Transverse colon (tissue), 4 donors: ENCODE measurements at regions not wholly inside any gene's neighbourhood (a gene's known extent, or its start where the extent isn't known, plus 50 kb on each side); places are given as distances from the start of the nearest gene placed in this dataset.
"Not testable (repeated sequence)": the region's sequence is repeated elsewhere in the genome, so short reads cannot be mapped to it uniquely, and the experiment has no call there.

Experiments
- DNase-seq: peaks from one replicate; pipeline ENCODE4 v3.0.0-alpha.2; 2019
- H3K27ac ChIP-seq, 4 donors: fragments of 200-600 bp; sonication (generic); 2 replicates each; pipeline ENCODE4 v1.5.1; 2016 to 2018; ENCODE audit warnings: inconsistent platforms in 4 of 4
- H3K27me3 ChIP-seq: fragments of 200-600 bp; sonication (generic); 2 replicates; pipeline ENCODE4 v1.5.1; 2017; ENCODE audit warnings: inconsistent platforms
- H3K36me3 ChIP-seq, 4 donors: fragments of 200-600 bp; sonication (generic); 2 replicates each; pipeline ENCODE4 v1.5.1; 2017 to 2019; ENCODE audit warnings: inconsistent platforms in 4 of 4
- H3K4me1 ChIP-seq, 4 donors: fragments of 200-600 bp; sonication (generic); 2 replicates each; pipeline ENCODE4 v1.5.1; 2017 to 2020; ENCODE audit warnings: inconsistent platforms in 4 of 4
- H3K4me3 ChIP-seq, 4 donors: fragments of 200-600 bp; sonication (generic); 1 replicate in 1 of 4; 2 replicates in 3 of 4; pipeline versions ENCODE4 v1.5.1 to v1.6.1; 2017 to 2019; ENCODE audit warnings: inconsistent platforms in 4 of 4
- H3K9me3 ChIP-seq, 2 donors: fragments of 200-600 bp; sonication (generic); 2 replicates each; pipeline ENCODE4 v1.5.1; 2017 to 2019; ENCODE audit warnings: inconsistent platforms in 2 of 2
- EP300 ChIP-seq: sonication (generic); formaldehyde crosslinking; IDR thresholded peaks from one replicate; pipeline ENCODE4 v1.6.1; 2017; ENCODE audit warnings: antibody characterized with exemption, low read depth
- POLR2A ChIP-seq: fragments of 450-650 bp; IDR thresholded peaks from one replicate; pipeline ENCODE4 v1.6.1; 2016; ENCODE audit warnings: antibody characterized with exemption, mild to moderate bottlenecking, moderate library complexity
- POLR2AphosphoS5 ChIP-seq, 3 donors: sonication (generic); formaldehyde crosslinking; IDR thresholded peaks; one replicate each; pipeline ENCODE4 v1.6.1; 2016; ENCODE audit warnings: antibody characterized with exemption in 3 of 3
- WGBS, 2 donors: methylation state at CpG; one replicate each; pipeline ENCODE4 v1.1.5; 2018; ENCODE audit warnings: low coverage in 1 of 2; 5-methylcytosine and 5-hydroxymethylcytosine counted together
- in situ Hi-C, 4 donors: fragments of 200-750 bp; cut with MboI; loops; one replicate each; pipeline versions ENCODE4 v1.15.0 to v1.15.1; 2017; ENCODE audit warnings: low sequenced_read_pairs in 3 of 4, low pct_ligation_motif_present in 1 of 4, low pct_unique_long_range_greater_than_20kb in 1 of 4
- intact Hi-C: fragments of 100-400 bp; cut with DNase I; formaldehyde crosslinking; loops from one replicate; pipeline ENCODE4 v1.15.1; 2023; ENCODE audit warnings: low total_unique reads
- TF ChIP-seq, protein P1 (sequence below), 5 experiments: fragments of 200-600 bp in 3 of 5; fragments of 450-650 bp in 2 of 5; sonication (generic) in 3 of 5; IDR thresholded peaks; 1 replicate in 2 of 5; 2 replicates in 3 of 5; pipeline ENCODE4 v1.5.1; 2016 to 2017; ENCODE audit warnings: antibody characterized with exemption in 5 of 5, inconsistent platforms in 3 of 5, mild to moderate bottlenecking in 2 of 5, moderate library complexity in 1 of 5

DNA sequence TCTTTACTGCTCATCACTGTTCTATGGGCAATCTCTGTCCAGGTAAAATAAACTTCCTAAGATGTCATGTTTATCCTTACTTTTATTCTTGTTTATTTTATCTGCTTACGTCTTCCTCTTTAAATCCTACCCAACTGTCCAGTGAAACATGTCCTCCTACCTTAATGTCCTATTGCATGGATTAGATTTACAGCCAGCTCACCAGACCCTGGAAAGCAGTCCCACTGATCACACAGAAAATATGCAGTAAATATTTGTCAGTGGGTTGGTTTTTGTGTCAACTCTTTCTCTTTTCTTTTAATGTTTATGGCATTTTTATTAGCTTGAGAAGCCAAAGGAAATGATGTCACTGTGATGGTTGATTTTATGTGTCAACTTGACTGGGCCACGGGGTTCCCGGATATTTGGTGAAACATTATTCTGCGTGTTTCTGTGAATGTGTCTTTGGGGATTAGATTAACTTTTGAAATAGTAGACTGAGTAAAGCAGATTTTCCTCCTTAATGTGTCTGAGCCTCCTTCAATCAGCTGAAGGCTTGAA lies 258.3 kb downstream of the SRGAP2C start:
- DNase-seq, result no peak
- Histone ChIP-seq H3K4me3 (no peak overlapping the region), H3K27me3 (no peaks in the 10 kb centered on the region), H3K9me3 (no peaks in the 10 kb centered on the region), H3K27ac (no peak overlapping the region), H3K4me1 (no peaks in the 10 kb centered on the region), H3K36me3 (no peaks in the 10 kb centered on the region)
- in situ Hi-C loops (no loop called here), intact Hi-C loops (no loop called here)
- no peak for TF ChIP-seq EP300
- no peak for TF ChIP-seq POLR2AphosphoS5 (IDR thresholded peaks at IDR 0.05)
- TF ChIP-seq POLR2A, result no peak
- TF ChIP-seq, protein P1, sequence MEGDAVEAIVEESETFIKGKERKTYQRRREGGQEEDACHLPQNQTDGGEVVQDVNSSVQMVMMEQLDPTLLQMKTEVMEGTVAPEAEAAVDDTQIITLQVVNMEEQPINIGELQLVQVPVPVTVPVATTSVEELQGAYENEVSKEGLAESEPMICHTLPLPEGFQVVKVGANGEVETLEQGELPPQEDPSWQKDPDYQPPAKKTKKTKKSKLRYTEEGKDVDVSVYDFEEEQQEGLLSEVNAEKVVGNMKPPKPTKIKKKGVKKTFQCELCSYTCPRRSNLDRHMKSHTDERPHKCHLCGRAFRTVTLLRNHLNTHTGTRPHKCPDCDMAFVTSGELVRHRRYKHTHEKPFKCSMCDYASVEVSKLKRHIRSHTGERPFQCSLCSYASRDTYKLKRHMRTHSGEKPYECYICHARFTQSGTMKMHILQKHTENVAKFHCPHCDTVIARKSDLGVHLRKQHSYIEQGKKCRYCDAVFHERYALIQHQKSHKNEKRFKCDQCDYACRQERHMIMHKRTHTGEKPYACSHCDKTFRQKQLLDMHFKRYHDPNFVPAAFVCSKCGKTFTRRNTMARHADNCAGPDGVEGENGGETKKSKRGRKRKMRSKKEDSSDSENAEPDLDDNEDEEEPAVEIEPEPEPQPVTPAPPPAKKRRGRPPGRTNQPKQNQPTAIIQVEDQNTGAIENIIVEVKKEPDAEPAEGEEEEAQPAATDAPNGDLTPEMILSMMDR (IDR thresholded peaks at IDR 0.05), result no peak
- WGBS, 2 donors, result 54 to 55% methylated on average over 4 of the region's 4 CpGs

- no peak overlapping the region for H3K27ac ChIP-seq
- no peak for TF ChIP-seq POLR2AphosphoS5 (IDR thresholded peaks at IDR 0.05)
- no peak for TF ChIP-seq EP300
- TF ChIP-seq POLR2A, result no peak
- TF ChIP-seq, protein P1 (IDR thresholded peaks at IDR 0.05), result no peak
- in situ Hi-C loops (no loop called here), intact Hi-C loops (no loop called here)
- H3K36me3 ChIP-seq, result no peaks in the 10 kb centered on the region
- no peak overlapping the region for H3K4me3 ChIP-seq
- H3K27me3 ChIP-seq, result no peaks in the 10 kb centered on the region
- H3K9me3 ChIP-seq, result no peaks in the 10 kb centered on the region
- H3K4me1 ChIP-seq, result no peaks in the 10 kb centered on the region
- DNase-seq, result no peak
These were observed 259.3 kb downstream of the SRGAP2C start for GRCh38 chr1:121444096-121444495.

DNA sequence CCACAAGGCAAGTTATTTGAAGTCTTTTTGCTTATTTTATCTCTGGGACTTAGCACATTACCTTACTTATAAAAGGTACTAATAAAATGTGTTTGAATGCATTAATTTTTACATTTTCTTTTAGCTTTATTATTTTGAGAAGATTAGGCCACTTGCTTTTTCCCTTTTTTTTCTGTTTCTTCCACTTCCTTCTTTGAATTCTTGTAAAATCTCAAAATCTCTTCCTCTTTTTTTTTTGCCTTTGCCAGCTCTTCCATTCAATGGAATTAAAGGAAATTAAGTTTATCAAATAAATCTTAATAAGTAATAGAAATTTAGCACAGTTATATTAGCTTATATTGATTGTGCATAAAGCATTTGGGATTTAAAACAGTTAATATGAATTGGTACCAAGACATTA lies 260.9 kb downstream of the SRGAP2C start:
- Histone ChIP-seq H3K36me3 (no peaks in the 10 kb centered on the region), H3K4me3 (no peak overlapping the region), H3K27ac (no peak overlapping the region), H3K27me3 (no peaks in the 10 kb centered on the region), H3K9me3 (no peaks in the 10 kb centered on the region), H3K4me1 (no peaks in the 10 kb centered on the region)
- intact Hi-C loops (no loop called here), in situ Hi-C loops (no loop called here)
- TF ChIP-seq, protein P1 (IDR thresholded peaks at IDR 0.05), result no peak
- no peak for TF ChIP-seq POLR2AphosphoS5 (IDR thresholded peaks at IDR 0.05)
- TF ChIP-seq POLR2A, result no peak
- TF ChIP-seq EP300, result no peak
- DNase-seq, result no peak

DNA sequence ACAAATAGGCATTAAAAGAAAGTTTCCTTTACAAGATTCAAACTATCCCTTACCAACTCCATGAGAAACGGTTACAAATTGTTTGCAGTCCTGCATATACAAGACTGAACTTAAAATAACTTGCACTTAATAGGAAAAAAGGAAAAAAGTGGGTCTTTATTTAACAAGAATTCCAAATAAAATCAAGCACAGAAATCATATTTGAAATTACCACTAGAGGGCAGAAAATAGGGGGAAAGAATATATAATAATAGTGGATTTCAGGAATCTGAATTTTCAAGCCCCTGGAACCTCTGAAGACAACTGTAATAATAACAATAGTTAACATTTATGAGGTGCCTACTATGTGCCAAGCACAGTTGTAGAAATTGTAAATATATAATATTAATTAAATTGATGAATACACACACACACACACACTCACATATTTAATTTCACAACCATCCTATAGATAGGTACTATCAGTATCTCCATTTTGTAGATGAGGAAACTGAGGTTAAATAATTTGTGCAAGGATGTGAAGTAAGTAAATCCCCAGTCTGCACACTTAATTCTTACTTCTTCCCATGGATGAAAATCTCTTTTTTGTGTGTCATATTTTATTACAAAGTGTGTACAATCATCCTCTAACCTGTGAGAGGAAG lies 262.6 kb downstream of the SRGAP2C start:
- intact Hi-C loops, H3K36me3 ChIP-seq, H3K4me3 ChIP-seq, in situ Hi-C loops, H3K4me1 ChIP-seq, DNase-seq, H3K9me3 ChIP-seq, H3K27ac ChIP-seq, H3K27me3 ChIP-seq: not testable (repeated sequence)
- TF ChIP-seq, protein P1 (IDR thresholded peaks at IDR 0.05), result peak; percentile 32 to 51 (median 44)
- WGBS, 2 donors, result 0 to 9% methylated on average over 1 of the region's 1 CpG

GRCh38 chr1:121448064-121448463 lies 263.3 kb downstream of the SRGAP2C start:
- in situ Hi-C loops, H3K27me3 ChIP-seq, H3K36me3 ChIP-seq, DNase-seq, H3K4me1 ChIP-seq, H3K4me3 ChIP-seq, H3K9me3 ChIP-seq, H3K27ac ChIP-seq, intact Hi-C loops: not testable (repeated sequence)
- 62 to 65% methylated on average over 2 to 3 of the region's 3 CpGs for WGBS, 2 donors
